Cardiac muscle cell (in vitro differentiated cells and primary cell): ENCODE measurements at regions not wholly inside any gene's neighbourhood (a gene's known extent, or its start where the extent isn't known, plus 50 kb on each side); places are given as distances from the start of the nearest gene placed in this dataset.

Source experiments
- DNase-seq, 2 donors: peaks; one replicate each; pipeline versions ENCODE4 v3.0.0 to v3.0.0-alpha.2; 2010 to 2017; ENCODE audit warnings: low read depth in 1 of 2, low spot score in 1 of 2
- H3K27ac ChIP-seq: fragments of 200-600 bp; sonication (generic); 2 replicates; pipeline ENCODE4 v1.5.1; 2016
- H3K27me3 ChIP-seq: fragments of 200-600 bp; sonication (generic); 2 replicates; pipeline ENCODE4 v1.6.0; 2016; ENCODE audit warnings: control low read depth
- H3K36me3 ChIP-seq: fragments of 200-600 bp; sonication (generic); 2 replicates; pipeline ENCODE4 v1.5.1; 2016; ENCODE audit warnings: control low read depth
- H3K4me1 ChIP-seq: fragments of 200-600 bp; sonication (generic); 2 replicates; pipeline ENCODE4 v1.8.1; 2017; ENCODE audit warnings: low read depth, mild to moderate bottlenecking, mixed run types
- H3K4me3 ChIP-seq: fragments of 200-600 bp; sonication (generic); 2 replicates; pipeline ENCODE4 v1.5.1; 2016; ENCODE audit warnings: mild to moderate bottlenecking
- H3K9me3 ChIP-seq: fragments of 200-600 bp; sonication (generic); 2 replicates; pipeline ENCODE4 v1.5.1; 2017; ENCODE audit warnings: low read depth, mild to moderate bottlenecking, control low read depth
- TF ChIP-seq, protein P1 (sequence below): IDR thresholded peaks from 2 replicates; pipeline ENCODE4 v1.5.1; 2012; ENCODE audit warnings: low read depth, mild to moderate bottlenecking, low read length

DNA sequence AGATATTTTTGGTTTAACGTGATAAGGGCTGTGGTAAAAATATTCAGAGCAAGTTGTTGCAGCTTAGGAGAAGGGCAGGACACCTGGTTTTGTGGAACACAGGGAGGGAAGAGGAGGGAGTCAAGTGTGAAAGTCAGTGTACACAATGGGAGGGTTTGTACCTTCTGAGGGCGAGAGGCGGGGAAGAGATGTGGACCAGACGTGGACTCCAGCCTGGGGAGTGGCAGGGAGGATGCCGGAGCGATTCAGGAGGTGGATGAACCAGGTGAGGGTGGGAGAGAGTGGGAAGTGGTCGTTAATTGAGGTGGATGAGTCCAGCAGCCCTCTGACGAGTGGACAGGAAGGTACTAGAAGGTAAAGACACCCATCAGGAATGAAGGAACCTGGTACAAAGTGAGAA is 52.2 kb upstream of the IRF2BP2 start:
- peaks cover 1% of the 10 kb centered on the region for H3K4me1 ChIP-seq
- H3K4me3 ChIP-seq = no peak overlapping the region
- H3K27me3 ChIP-seq = no peaks in the 10 kb centered on the region
- no peaks in the 10 kb centered on the region for H3K36me3 ChIP-seq
- TF ChIP-seq, protein P1, sequence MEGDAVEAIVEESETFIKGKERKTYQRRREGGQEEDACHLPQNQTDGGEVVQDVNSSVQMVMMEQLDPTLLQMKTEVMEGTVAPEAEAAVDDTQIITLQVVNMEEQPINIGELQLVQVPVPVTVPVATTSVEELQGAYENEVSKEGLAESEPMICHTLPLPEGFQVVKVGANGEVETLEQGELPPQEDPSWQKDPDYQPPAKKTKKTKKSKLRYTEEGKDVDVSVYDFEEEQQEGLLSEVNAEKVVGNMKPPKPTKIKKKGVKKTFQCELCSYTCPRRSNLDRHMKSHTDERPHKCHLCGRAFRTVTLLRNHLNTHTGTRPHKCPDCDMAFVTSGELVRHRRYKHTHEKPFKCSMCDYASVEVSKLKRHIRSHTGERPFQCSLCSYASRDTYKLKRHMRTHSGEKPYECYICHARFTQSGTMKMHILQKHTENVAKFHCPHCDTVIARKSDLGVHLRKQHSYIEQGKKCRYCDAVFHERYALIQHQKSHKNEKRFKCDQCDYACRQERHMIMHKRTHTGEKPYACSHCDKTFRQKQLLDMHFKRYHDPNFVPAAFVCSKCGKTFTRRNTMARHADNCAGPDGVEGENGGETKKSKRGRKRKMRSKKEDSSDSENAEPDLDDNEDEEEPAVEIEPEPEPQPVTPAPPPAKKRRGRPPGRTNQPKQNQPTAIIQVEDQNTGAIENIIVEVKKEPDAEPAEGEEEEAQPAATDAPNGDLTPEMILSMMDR = no peak
- H3K27ac ChIP-seq = no peak overlapping the region
- no peak for DNase-seq
- no peaks in the 10 kb centered on the region for H3K9me3 ChIP-seq

- no peaks in the 10 kb centered on the region for H3K27me3 ChIP-seq
- H3K36me3 ChIP-seq = no peaks in the 10 kb centered on the region
- no peaks in the 10 kb centered on the region for H3K9me3 ChIP-seq
- TF ChIP-seq, protein P1 = no peak
- no peak overlapping the region for H3K27ac ChIP-seq
- no peak for DNase-seq
- no peak overlapping the region for H3K4me3 ChIP-seq
- peaks cover 4% of the 10 kb centered on the region for H3K4me1 ChIP-seq
Measured at GRCh38 chr1:234661317-234661928, 51.4 kb upstream of the IRF2BP2 start.

DNA sequence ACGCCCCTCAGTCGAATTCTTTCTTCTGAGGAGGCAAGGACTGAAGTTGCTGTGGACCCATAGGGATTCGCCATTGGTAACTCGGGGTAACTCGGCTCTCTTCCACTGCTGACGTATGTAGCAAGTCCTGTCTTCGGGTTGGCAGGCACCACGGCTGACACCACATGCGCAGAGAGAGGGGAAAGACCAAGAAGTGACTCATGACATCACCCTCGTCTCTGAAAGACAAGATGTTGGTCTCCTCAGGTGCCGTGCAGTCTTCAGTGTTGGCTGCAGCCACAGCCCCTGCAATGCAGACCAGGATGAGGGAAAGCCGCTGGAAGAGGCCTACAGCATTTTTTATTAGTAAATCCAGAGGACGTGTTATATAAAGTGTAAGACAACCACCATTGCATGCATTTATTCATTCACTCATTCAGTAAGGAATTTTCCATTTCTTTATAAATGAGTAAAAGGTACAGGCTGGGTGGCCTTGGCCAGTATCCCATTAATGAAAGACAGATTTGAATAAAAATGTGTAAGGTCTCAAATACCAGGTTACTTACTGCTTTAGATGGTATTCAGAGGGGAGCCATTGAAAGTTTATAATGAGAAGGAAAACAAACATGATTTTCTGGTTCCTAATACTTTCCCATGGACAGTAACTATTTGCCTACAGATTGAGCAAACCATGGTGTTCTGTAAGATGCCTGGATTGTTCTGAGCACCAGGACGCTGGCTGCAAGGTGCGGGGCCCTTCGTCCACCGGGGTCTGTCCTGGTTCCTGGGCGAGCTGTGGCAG is 50.7 kb upstream of the IRF2BP2 start:
- DNase-seq = no peak
- Histone ChIP-seq H3K27ac (no peak overlapping the region), H3K36me3 (no peaks in the 10 kb centered on the region), H3K4me1 (peaks cover 4% of the 10 kb centered on the region), H3K9me3 (no peaks in the 10 kb centered on the region), H3K4me3 (no peak overlapping the region), H3K27me3 (no peaks in the 10 kb centered on the region)
- TF ChIP-seq, protein P1 = no peak
